ENCODE measurements at regions not wholly inside any gene's neighbourhood (a gene's known extent, or its start where the extent isn't known, plus 50 kb on each side); places are given as distances from the start of the nearest gene placed in this dataset.
"Not testable (repeated sequence)": the region's sequence is repeated elsewhere in the genome, so short reads cannot be mapped to it uniquely, and the experiment has no call there.

DNA sequence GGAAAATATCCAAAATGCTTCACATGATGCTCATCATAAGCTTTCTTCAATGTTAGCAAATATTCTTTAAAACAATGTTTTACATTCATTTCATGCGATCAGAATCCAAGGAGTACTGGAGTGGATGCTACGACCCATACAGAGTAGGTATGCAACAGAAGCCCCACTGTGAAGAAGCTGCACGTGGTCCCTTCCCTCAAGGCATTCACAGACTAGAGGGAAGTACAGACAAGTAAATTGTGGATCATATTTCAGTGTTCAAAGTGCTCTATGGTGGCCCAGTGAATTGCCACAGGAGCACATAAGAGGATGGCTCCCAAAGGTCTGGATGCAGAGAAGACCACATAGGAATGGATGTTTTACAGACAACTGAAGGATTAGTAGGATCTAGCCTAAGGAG, 789.9 kb downstream of the IGSF11 start:
- Mint-ChIP-seq H3K4me3 (no peak overlapping the region), H3K36me3 (ENCODE audit: low read depth) (no peaks in the 10 kb centered on the region), H3K27ac (no peak overlapping the region), H3K9me3 (peaks cover 12% of the 10 kb centered on the region), H3K4me1 (ENCODE audit: low read depth) (no peaks in the 10 kb centered on the region), H3K27me3 (no peaks in the 10 kb centered on the region)
- DNase-seq: no peak

DNA sequence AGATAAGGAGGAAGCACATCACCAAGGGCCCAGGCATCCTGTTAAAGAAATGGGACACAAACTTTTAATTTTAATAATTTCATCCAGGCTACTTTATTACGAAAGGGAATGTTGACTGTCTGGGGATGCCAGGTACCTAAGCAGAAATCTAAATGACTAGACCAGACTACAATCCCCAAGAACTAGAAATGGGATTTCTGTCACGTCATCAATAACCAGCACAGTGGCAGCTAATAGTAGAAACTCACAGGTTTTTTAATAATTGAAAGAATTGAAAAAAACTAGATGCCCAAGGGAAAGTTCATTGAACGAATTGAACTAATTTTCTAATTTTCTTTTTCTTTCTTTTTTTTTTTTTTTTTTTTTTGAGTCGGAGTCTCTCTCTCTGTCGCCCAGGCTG, 789.3 kb downstream of the IGSF11 start:
- peaks cover 12% of the 10 kb centered on the region for H3K9me3 Mint-ChIP-seq
- no peaks in the 10 kb centered on the region for H3K27me3 Mint-ChIP-seq
- H3K36me3 Mint-ChIP-seq (ENCODE audit: low read depth): no peaks in the 10 kb centered on the region
- no peak overlapping the region for H3K27ac Mint-ChIP-seq
- no peak for DNase-seq
- no peak overlapping the region for H3K4me3 Mint-ChIP-seq
- no peaks in the 10 kb centered on the region for H3K4me1 Mint-ChIP-seq (ENCODE audit: low read depth)

DNA sequence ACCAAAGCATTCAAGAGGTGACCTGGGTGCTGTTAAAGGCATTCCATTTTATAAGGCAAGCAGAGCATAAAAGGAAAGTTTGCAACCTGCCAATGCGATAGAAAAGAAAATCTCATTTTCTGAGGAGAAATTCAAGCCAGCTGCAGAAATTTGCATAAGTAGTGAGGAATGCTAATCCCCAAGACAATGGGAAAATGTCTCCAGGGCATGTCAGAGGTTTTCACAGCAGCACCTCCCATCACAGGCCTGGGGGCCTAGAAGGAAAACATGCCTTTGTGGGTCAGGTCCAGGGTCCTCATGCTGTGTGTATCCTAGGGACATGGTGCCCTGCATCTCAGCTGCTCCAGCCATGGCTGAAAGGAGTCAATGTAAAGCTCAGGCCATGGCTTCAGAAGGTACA, 775.8 kb downstream of the IGSF11 start:
- H3K27ac Mint-ChIP-seq; DNase-seq; H3K27me3 Mint-ChIP-seq; H3K36me3 Mint-ChIP-seq (ENCODE audit: low read depth); H3K4me3 Mint-ChIP-seq; H3K4me1 Mint-ChIP-seq (ENCODE audit: low read depth): not testable (repeated sequence)
- peaks cover 28% of the 10 kb centered on the region for H3K9me3 Mint-ChIP-seq

DNA sequence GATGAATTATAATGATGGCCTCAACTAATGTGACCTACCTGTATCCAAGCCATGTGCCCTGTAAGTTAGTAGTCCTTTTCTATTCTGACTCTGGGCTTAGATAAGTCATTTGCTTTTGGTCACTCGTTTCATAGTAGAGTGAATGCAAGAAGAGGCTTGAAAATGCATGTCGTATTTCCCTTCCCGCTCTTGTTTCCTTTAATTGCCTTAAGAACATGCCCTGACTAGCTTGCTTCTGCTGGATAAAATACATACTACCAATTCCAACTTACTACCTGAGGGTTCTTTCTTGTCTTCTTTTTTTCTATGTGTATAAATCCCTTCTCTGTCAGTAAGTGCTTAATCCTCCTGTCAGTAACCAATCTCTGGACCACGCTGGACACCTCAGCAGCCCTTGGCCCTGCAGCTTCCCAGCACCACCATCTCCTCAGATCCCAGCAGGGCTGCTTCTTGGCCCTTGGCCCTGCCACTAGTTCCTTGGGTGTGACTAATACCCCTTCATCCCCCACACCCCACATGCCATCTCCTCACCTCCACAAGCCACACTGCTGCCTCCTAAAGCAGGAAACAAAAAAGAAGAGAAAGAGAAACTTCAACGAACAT, 771.7 kb downstream of the IGSF11 start:
- H3K27ac Mint-ChIP-seq: no peak overlapping the region
- no peaks in the 10 kb centered on the region for H3K36me3 Mint-ChIP-seq (ENCODE audit: low read depth)
- no peaks in the 10 kb centered on the region for H3K4me1 Mint-ChIP-seq (ENCODE audit: low read depth)
- no peaks in the 10 kb centered on the region for H3K27me3 Mint-ChIP-seq
- no peak overlapping the region for H3K4me3 Mint-ChIP-seq
- peaks cover 30% of the 10 kb centered on the region for H3K9me3 Mint-ChIP-seq
- DNase-seq: no peak

DNA sequence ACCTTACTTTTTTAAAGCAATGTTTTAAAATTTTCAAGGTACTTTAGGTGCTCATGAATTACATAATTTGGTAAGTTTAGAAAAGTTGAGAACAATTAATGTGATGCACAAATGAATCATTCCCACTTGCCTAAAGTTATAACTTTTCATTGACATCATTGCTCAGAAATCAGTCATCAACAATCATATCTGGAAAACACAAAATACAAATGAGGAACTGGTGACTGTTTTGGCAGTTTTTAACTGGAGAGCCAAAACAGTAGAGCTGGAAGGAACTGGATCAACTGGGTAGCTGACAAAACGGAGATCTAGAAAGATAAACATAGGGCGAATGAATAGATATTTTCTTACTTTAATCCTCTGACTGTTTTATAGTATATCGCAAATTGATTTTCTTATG, 767.1 kb downstream of the IGSF11 start:
- Mint-ChIP-seq H3K27me3 (no peaks in the 10 kb centered on the region), H3K27ac (no peak overlapping the region), H3K36me3 (ENCODE audit: low read depth) (no peaks in the 10 kb centered on the region), H3K4me3 (no peak overlapping the region), H3K9me3 (peaks cover 21% of the 10 kb centered on the region), H3K4me1 (ENCODE audit: low read depth) (no peaks in the 10 kb centered on the region)
- DNase-seq: no peak

DNA sequence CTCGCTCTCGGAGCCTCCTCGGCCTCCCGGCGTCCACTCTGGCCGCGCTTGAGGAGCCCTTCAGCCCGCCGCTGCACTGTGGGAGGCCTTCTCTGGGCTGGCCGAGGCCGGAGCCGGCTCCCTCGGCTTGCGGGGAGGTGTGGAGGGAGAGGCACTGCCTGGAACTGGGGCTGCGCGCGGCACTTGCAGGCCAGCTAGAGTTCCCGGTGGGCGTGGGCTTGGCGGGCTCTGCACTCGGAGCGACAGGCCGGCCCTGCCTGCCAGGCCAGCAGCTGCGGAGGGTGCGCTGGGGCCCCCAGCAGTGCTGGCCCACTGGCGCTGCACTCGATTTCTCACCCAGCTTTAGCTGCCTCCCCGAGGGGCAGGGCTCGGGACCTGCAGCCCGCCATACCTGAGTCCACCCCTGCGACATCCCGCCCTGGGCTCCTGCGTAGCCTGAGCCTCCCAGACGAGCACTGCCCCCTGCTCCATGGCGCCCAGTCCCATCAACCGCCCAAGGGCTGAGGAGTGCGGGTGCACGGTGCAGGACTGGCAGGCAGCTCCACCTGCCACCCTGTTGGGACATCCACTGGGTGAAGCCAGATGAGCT, 765.0 kb downstream of the IGSF11 start:
- Mint-ChIP-seq H3K27me3 (no peaks in the 10 kb centered on the region), H3K4me1 (ENCODE audit: low read depth) (no peaks in the 10 kb centered on the region), H3K27ac (no peak overlapping the region), H3K9me3 (peaks cover 20% of the 10 kb centered on the region), H3K36me3 (ENCODE audit: low read depth) (no peaks in the 10 kb centered on the region), H3K4me3 (no peak overlapping the region)
- no peak for DNase-seq

DNA sequence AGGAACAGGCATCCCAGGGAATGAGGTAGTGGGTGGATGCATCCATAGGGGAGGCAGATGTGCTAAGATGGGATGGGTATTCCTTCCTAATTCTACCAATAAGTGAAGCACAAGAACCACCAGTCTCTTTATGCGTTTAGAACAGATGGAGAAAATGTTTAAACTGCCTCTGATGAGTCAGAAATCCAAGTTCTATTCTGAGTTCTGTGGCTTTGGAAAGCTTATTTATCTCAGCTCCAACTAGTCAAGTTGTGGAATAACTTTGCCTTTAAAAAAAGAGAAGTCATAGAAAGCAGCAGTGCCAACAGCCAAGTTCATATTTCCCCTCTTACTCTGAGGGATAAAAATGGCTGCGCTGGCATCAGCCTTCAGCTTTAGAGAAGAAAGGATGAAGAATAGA, 761.7 kb downstream of the IGSF11 start:
- Mint-ChIP-seq H3K36me3 (ENCODE audit: low read depth) (no peaks in the 10 kb centered on the region), H3K4me1 (ENCODE audit: low read depth) (no peaks in the 10 kb centered on the region), H3K27me3 (no peaks in the 10 kb centered on the region), H3K9me3 (peaks cover 9% of the 10 kb centered on the region), H3K27ac (no peak overlapping the region), H3K4me3 (no peak overlapping the region)
- DNase-seq: no peak

DNA sequence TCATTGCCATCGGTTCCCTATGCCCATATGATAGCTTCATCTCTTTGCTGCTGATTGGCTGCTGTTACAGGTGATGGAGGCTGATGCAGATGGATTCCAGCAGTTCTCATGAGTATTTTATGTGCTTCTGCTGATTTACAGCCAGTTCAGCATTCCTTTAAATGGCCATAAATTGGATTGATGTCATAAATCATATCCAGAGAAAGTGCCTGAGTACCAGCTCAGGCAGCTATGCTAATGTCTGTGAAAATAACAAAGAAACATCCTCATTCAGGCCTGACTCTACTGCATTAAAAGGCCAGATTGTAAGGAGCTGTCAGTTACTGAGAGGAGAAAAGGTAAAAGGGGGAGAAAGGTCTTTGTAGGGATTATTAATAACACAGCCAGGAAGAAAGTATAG, 756.8 kb downstream of the IGSF11 start:
- no peaks in the 10 kb centered on the region for H3K4me1 Mint-ChIP-seq (ENCODE audit: low read depth)
- H3K4me3 Mint-ChIP-seq: no peak overlapping the region
- no peaks in the 10 kb centered on the region for H3K36me3 Mint-ChIP-seq (ENCODE audit: low read depth)
- no peaks in the 10 kb centered on the region for H3K27me3 Mint-ChIP-seq
- DNase-seq: no peak
- H3K9me3 Mint-ChIP-seq: peaks cover 15% of the 10 kb centered on the region
- H3K27ac Mint-ChIP-seq: no peak overlapping the region

DNA sequence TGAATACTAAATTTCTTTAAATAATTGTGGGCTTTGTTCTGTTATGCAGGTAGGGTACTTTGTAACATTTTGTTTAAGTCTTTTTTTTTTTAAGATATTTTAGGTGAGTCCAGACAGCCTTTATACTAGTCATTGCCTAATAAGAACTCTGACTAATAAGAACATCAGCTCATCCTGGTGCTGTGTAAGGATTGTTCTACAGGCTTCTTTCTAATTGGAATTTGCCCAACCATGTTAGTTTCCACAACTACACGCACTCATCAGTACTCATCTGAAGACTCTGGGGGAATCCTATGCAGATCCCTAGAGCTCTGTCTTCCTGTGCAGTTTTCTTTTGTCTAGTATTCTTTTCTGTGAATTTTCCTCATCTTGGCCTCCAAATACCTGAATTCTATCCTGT, 741.8 kb downstream of the IGSF11 start:
- Mint-ChIP-seq H3K4me3 (no peak overlapping the region), H3K9me3 (peaks cover 13% of the 10 kb centered on the region), H3K27me3 (no peaks in the 10 kb centered on the region), H3K27ac (no peak overlapping the region), H3K36me3 (ENCODE audit: low read depth) (no peaks in the 10 kb centered on the region), H3K4me1 (ENCODE audit: low read depth) (no peaks in the 10 kb centered on the region)
- no peak for DNase-seq

DNA sequence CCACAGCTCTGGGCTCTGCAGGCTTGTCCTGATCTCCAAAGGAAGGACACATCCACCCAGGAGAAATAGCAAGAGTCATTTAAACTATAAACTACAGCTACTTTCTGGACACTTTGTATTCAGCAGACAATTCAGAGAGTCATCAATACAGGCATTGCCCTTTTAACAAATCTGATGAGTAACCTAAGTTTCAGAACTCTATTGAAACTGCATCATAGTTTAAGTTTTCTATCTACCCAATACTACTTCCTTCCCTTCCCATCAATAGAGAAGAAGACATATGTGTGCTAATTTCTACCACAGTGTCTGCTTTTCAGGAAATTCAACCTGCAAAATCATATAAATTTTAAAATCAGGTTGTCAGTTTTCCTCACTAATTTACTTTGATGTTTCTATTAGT, 736.5 kb downstream of the IGSF11 start:
- Mint-ChIP-seq H3K27ac (no peak overlapping the region), H3K27me3 (no peaks in the 10 kb centered on the region), H3K4me3 (no peak overlapping the region), H3K36me3 (ENCODE audit: low read depth) (no peaks in the 10 kb centered on the region), H3K9me3 (peaks cover 4% of the 10 kb centered on the region), H3K4me1 (ENCODE audit: low read depth) (no peaks in the 10 kb centered on the region)
- no peak for DNase-seq

DNA sequence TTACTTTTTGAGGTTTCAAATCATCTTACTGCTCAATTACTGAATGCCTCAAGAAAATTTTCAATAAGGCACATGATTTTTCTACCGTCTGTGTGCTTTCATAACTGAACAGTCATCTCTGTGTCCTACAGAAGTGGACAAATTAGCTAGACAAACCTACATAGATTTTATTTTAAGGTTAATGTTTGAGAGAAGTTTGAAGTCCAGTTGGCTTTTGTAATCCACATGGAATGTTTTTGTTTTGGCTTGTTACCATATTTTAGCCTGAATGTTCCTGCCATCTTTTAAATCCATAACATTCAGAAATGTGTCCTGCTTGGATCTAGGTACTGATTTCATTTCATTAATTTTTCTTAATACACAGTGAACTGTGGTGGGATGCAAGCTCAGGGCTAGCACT, 730.1 kb downstream of the IGSF11 start:
- no peak overlapping the region for H3K27ac Mint-ChIP-seq
- H3K36me3 Mint-ChIP-seq (ENCODE audit: low read depth): no peaks in the 10 kb centered on the region
- H3K4me3 Mint-ChIP-seq: no peak overlapping the region
- H3K9me3 Mint-ChIP-seq: peaks cover 3% of the 10 kb centered on the region
- H3K4me1 Mint-ChIP-seq (ENCODE audit: low read depth): no peaks in the 10 kb centered on the region
- no peak for DNase-seq
- H3K27me3 Mint-ChIP-seq: no peaks in the 10 kb centered on the region

DNA sequence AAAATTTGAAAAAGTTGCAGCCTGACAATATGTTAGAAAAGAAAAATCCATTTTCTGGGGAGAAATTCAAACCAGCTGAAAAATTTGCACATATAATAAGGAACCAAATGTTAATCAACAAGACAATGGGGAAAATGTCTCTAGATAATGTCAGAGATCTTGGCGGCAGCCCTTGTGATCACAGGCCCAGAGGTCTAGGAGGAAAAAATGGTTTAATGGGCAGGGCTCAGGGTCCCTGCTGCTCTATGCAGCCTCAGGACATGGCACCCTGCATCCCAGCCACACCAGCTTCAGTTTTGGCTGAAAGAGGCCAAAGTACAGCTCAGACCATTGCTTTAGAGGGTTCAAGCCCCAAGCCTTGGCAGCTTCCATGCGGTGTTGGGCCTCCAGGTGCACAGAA, 701.9 kb downstream of the IGSF11 start:
- H3K27me3 Mint-ChIP-seq: no peaks in the 10 kb centered on the region
- H3K4me3 Mint-ChIP-seq: no peak overlapping the region
- H3K36me3 Mint-ChIP-seq (ENCODE audit: low read depth): no peaks in the 10 kb centered on the region

DNA sequence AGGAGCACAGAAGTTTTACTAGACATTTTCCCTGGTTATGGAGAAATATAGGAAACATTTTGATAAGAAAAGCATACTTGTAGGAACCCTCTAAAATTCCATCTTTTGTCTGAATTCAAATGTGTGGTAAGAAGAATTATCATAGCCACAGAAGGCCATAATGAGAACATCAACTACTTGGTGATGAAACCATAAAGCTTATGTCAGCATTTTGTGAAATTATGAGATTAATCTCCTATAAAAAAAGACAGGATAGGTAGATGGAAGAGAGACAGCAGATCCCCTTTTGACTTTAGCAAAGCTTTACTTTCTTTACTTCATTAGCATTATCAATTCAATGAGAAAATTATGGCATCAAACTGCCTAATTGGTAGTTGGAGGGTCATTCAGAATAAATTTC, 697.0 kb downstream of the IGSF11 start:
- DNase-seq: no peak
- Mint-ChIP-seq H3K27me3 (no peaks in the 10 kb centered on the region), H3K27ac (no peak overlapping the region), H3K4me1 (ENCODE audit: low read depth) (no peaks in the 10 kb centered on the region), H3K9me3 (peaks cover 16% of the 10 kb centered on the region), H3K36me3 (ENCODE audit: low read depth) (no peaks in the 10 kb centered on the region), H3K4me3 (no peak overlapping the region)

More for the DNA sequence above, 701.9 kb downstream of the IGSF11 start:
- Mint-ChIP-seq H3K9me3 (peaks cover 31% of the 10 kb centered on the region), H3K4me1 (ENCODE audit: low read depth) (no peaks in the 10 kb centered on the region), H3K27ac (no peak overlapping the region)
- no peak for DNase-seq

DNA sequence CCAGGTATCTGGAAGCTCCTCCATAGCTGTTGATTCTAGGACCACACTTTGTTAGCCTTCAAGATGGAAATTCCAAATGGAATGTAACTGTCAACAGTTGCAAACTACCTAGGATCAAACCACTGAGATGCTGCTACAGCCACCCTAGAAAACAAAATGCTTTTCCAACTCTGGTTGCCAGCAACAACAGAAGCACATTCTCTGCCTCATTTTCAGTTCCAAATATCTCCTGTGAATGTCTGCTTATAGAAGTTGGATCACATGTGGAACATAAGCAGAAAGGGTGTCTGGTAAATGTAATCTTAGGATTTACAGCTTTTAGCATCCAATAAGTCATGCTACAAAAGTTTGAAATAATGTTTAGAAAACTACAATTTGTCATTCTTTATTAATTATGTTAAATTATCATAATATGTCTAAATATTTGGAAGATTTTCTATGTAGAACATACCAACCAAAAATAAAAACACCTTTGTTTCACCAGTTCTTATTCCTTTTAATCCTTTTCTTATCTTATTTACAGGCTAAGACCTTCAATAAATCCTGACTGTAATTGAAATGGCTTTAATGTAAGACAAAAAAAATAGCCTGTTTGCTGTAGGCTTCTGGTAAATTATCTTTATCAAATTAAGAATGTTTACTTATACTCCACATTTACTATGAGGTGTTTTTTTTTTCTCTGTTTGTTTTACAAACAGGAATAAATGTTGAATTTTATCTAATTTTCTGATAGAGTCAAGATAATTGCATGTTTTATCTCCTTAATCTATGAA, 687.1 kb downstream of the IGSF11 start:
- Mint-ChIP-seq H3K4me1 (ENCODE audit: low read depth) (no peaks in the 10 kb centered on the region), H3K27me3 (no peaks in the 10 kb centered on the region), H3K27ac (no peak overlapping the region), H3K36me3 (ENCODE audit: low read depth) (no peaks in the 10 kb centered on the region), H3K9me3 (peaks cover 8% of the 10 kb centered on the region), H3K4me3 (no peak overlapping the region)
- DNase-seq: no peak

DNA sequence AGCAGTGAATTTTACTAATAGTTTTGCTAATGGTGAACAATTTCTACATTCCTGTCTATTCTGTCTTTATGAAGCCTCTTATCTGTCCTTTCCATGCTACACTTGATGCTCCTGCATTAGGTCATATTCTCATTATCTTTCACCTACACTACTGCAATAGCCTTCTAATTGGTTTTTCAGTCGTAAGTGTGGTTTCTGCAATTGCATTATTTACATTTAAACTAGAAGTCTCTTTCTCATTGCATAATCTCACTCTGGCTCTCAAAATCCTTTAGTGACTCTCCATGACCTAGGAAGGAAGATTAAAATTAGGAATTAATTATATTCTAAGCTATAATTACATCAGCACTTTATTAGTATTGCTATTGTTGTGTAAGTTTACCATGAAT, 686.5 kb downstream of the IGSF11 start:
- H3K27me3 Mint-ChIP-seq: no peaks in the 10 kb centered on the region
- no peak overlapping the region for H3K4me3 Mint-ChIP-seq
- peaks cover 11% of the 10 kb centered on the region for H3K9me3 Mint-ChIP-seq
- no peaks in the 10 kb centered on the region for H3K36me3 Mint-ChIP-seq (ENCODE audit: low read depth)
- no peaks in the 10 kb centered on the region for H3K4me1 Mint-ChIP-seq (ENCODE audit: low read depth)
- no peak for DNase-seq
- no peak overlapping the region for H3K27ac Mint-ChIP-seq
